GM20000 (cell line): ENCODE measurements at regions not wholly inside any gene's neighbourhood (a gene's known extent, or its start where the extent isn't known, plus 50 kb on each side); places are given as distances from the start of the nearest gene placed in this dataset.

ENCODE experiments used
- DNase-seq: peaks from one replicate; pipeline ENCODE4 v3.0.0; 2012; ENCODE audit warnings: low spot score
- TF ChIP-seq, protein P1 (sequence below): IDR thresholded peaks from 2 replicates; pipeline ENCODE4 v1.5.1; 2012; ENCODE audit warnings: mild to moderate bottlenecking, control low read depth; ENCODE audit errors: extremely low read depth, missing control alignments

DNA sequence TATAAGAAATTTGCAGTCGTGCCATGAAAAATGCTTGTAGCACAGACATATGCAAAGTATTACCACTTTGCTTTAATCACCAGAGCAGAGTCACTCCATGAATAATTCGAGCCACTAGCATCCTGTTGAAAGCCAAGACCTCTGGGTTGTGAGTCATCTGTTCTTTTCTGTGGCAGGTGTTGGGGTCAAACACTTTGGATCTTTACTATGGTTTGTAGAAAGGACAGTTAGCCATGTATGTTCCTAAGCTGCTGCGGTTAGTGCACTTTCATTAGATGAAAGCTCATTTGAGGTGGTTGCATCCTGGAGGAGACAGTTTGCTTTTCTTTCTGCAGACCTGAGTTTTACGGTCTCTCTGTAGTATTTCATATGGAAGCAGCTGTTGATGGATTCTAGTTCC lies 223.7 kb downstream of the DMRT2 start:
- TF ChIP-seq, protein P1, sequence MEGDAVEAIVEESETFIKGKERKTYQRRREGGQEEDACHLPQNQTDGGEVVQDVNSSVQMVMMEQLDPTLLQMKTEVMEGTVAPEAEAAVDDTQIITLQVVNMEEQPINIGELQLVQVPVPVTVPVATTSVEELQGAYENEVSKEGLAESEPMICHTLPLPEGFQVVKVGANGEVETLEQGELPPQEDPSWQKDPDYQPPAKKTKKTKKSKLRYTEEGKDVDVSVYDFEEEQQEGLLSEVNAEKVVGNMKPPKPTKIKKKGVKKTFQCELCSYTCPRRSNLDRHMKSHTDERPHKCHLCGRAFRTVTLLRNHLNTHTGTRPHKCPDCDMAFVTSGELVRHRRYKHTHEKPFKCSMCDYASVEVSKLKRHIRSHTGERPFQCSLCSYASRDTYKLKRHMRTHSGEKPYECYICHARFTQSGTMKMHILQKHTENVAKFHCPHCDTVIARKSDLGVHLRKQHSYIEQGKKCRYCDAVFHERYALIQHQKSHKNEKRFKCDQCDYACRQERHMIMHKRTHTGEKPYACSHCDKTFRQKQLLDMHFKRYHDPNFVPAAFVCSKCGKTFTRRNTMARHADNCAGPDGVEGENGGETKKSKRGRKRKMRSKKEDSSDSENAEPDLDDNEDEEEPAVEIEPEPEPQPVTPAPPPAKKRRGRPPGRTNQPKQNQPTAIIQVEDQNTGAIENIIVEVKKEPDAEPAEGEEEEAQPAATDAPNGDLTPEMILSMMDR = no peak
- no peak for DNase-seq

DNA sequence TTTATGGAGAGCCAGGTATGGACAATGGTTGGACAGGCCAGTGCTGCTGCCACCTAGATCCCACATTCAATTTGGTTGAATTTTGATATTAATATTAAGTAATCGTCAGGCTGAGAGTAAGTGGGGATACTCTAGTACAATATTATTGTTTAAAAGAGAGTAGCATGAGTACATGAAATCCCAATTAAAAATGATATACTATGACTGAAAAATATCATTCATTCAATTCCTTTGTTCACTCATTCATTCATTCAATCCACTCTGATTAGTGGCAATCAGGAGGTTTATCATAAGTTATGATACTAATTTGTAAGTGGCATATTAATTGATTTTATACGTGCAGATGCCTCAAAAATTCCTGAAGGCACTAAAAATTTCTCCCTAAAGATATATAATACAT lies 224.2 kb downstream of the DMRT2 start:
- DNase-seq = no peak
- TF ChIP-seq, protein P1 = no peak

DNA sequence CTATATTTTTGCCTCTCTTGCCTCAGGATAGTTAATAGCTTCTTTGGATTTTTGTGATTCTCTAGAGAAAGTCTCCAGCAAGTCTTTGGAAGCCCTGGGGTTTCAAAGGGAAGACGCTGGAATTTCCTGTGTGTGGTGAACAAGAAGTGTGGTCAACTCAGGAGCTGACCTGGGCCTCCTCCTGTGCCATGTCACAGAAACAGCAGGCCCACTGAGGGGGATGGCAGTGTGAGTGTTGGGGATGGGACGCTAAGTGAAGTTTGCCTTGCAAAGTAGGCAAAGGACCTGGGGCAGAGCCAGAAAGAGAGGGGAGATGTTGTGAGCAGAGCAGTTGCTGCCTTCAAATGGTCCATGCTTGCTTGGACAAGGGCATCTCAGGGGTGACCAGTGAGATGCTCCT lies 226.3 kb downstream of the DMRT2 start:
- DNase-seq = no peak
- TF ChIP-seq, protein P1 = no peak

DNA sequence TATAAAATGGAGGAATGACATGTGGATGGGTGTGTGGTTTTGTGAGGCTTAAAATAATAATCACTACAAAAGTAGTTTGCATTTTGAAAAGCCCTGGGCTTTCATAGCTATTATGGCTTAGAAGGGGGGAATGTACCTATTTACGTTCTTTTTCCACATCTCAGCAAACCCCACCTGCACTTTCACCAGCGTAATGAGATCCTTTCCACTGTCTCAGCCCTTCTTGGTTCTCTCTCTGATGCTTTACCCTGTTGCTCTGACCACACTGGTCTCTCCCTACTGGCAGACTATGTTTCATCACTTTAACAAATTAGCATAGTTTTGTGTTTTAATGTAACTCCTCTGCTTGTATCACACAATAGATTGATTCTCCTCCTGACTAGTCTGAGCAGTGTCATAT lies 234.6 kb downstream of the DMRT2 start:
- DNase-seq = no peak
- TF ChIP-seq, protein P1 = no peak

DNA sequence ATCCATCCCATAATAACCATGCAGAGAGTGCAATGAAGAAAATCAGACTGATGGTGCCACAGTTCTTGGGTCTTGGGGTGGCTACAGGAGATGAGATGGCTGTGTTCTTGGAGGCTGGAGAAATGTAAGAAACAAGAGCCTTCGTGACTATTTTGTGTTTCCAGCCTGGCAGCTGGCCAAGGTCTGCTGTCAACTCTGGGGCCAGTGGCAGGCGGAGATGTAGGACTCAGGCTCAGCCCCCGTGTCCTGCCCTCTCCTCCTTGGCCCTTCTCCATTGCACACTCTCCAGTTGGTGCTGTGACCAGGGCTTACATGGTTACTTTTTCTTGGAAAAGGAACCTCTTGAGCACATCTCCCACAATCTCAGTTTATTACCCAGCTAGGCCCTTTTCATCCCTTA lies 235.4 kb downstream of the DMRT2 start:
- DNase-seq = no peak
- TF ChIP-seq, protein P1 = no peak

DNA sequence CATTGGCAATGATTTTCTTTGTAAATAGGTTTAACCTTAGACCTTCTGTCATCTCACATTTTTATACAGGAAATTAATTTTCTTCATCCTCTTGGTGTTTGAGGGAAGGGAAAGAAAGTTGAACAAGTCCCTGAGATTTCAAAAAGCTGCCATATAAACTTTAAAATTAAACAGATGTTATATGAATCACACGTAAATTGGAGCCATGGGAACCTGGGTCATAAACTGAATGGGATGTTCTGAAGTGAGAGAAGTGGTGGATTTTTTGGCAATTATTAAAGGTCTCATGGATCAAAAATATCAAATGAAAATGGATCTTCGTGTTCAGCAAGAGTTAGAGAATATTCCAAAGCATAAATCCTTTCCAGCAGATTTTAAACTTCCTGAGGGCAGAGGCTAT lies 242.2 kb downstream of the DMRT2 start:
- TF ChIP-seq, protein P1 = no peak

DNA sequence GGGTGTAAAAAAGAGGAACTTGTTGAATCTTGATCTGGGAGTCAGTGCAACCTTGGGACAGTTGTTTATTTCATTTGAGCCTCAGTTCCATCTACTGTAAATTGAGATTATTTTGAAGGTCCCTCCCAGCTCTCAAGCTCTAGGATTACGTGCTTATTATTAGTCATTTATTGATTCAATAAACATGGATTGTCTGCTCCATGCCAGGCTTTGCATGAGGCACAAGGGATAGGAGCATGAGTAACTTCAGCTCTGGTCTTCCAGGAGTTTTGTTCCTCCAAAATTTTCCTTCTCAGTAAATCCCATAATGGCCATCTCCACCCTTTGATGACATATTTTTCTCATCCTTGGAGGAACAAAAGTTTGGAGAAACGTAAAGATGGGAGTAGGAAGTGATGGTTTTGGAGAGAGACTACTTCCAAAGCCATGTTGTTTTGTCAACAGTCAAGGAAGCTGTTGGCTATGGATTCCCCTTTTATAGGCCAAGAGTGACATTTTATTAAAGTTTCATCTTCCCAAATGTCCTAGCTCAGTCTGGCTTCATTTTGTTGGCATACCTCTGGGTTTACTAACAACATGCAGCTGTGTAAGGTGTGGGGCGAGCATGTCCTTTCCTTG lies 244.6 kb downstream of the DMRT2 start:
- DNase-seq = no peak

More for the DNA sequence above, 242.2 kb downstream of the DMRT2 start:
- DNase-seq = no peak

More for the DNA sequence above, 244.6 kb downstream of the DMRT2 start:
- TF ChIP-seq, protein P1 = no peak
